K562 (cell line): ENCODE measurements at regions not wholly inside any gene's neighbourhood (a gene's known extent, or its start where the extent isn't known, plus 50 kb on each side); places are given as distances from the start of the nearest gene placed in this dataset.
"Not testable (repeated sequence)": the region's sequence is repeated elsewhere in the genome, so short reads cannot be mapped to it uniquely, and the experiment has no call there.

Experiments
- ATAC-seq: fragments of 200-7000 bp; cut with Tn5 transposase; 3 replicates; pipeline ENCODE4 v1.9.1; 2020; ENCODE audit warnings: moderate library complexity
- BruUV-seq: library from RNA; stranded (reverse); fragments of 400-500 nt; replicated peaks from 2 replicates; lab custom pipeline; 2021; lab: Mats Ljungman, UMichigan
- CTCF ChIA-PET: fragments of 300-600 bp; formaldehyde crosslinking; extraction: SDS; loops from one replicate; lab custom pipeline; 2021; ENCODE audit warnings: low intra/inter-chr PET ratio; lab: Yijun Ruan, JAX
- POLR2A ChIA-PET: fragments of 300-600, 350-650 bp; sonication (Branson Sonifier 250); formaldehyde crosslinking; extraction: SDS; loops from one replicate; lab custom pipeline; 2021; ENCODE audit warnings: antibody characterized with exemption, inconsistent platforms; lab: Yijun Ruan, JAX
- DNase-seq, 4 experiments: peaks; one replicate each; pipeline versions ENCODE4 v3.0.0 to v3.0.0-alpha.2; 2011 to 2018; ENCODE audit warnings: low spot score in 3 of 4, mixed read lengths in 3 of 4; ENCODE audit errors: extremely low read depth in 1 of 4
- FAIRE-seq: peaks from 2 replicates; lab custom pipeline; 2011; peaks lifted over from hg19 to GRCh38; lab: Jason Lieb, UNC
- H2AFZ ChIP-seq: 2 replicates; pipeline ENCODE4 v1.6.0; 2011; ENCODE audit warnings: low read depth, low read length, control low read depth, inconsistent platforms
- H3K27ac ChIP-seq: fragments of 200-600 bp; 3 replicates; pipeline ENCODE4 v1.8.0; 2011; ENCODE audit warnings: low read depth, mild to moderate bottlenecking, control low read depth, inconsistent platforms, low read length, moderate library complexity, mixed read lengths; ENCODE audit errors: extremely low read depth
- H3K27me3 ChIP-seq, 2 experiments: fragments of 300-600 bp in 1 of 2; 2 replicates in 1 of 2; 3 replicates in 1 of 2; pipeline versions ENCODE4 v1.6.0 to v1.8.0; 2011; ENCODE audit warnings: inconsistent platforms in 2 of 2, low read length in 2 of 2, mild to moderate bottlenecking in 1 of 2, mixed read lengths in 1 of 2, moderate library complexity in 1 of 2; ENCODE audit not compliant: control insufficient read depth in 2 of 2, insufficient read depth in 2 of 2
- H3K36me3 ChIP-seq: fragments of 300-600 bp; 3 replicates; pipeline ENCODE4 v1.8.0; 2011; ENCODE audit warnings: mild to moderate bottlenecking, low read length, inconsistent platforms; ENCODE audit not compliant: control insufficient read depth, insufficient read depth
- H3K4me1 ChIP-seq, 2 experiments: fragments of 200-600 bp in 1 of 2; replicated peaks in 1 of 2; 2 replicates in 1 of 2; 3 replicates in 1 of 2; pipeline versions ENCODE4 v1.5.1 to v1.8.0; 2011; ENCODE audit warnings: inconsistent platforms in 2 of 2, low read length in 2 of 2, mild to moderate bottlenecking in 1 of 2, mixed read lengths in 1 of 2, moderate library complexity in 1 of 2; ENCODE audit not compliant: control insufficient read depth in 2 of 2, insufficient read depth in 2 of 2
- H3K4me2 ChIP-seq: 2 replicates; pipeline ENCODE4 v1.6.1; 2011; ENCODE audit warnings: low read length, control low read depth, inconsistent platforms, mixed read lengths; ENCODE audit not compliant: insufficient read depth
- H3K4me3 ChIP-seq: fragments of 200-600 bp; sonication (generic), shearing (Covaris generic); 2 replicates; pipeline ENCODE4 v1.5.1; 2016; ENCODE audit warnings: control low read depth, inconsistent platforms
- H3K79me2 ChIP-seq: fragments of 200-600 bp; 3 replicates; pipeline ENCODE4 v1.8.0; 2011; ENCODE audit warnings: low read length, inconsistent platforms; ENCODE audit not compliant: control insufficient read depth, insufficient read depth
- H3K9ac ChIP-seq, 2 experiments: 2 replicates each; pipeline versions ENCODE4 v1.6.0 to v1.6.1; 2011; ENCODE audit warnings: low read depth in 2 of 2, low read length in 2 of 2, control low read depth in 1 of 2, inconsistent platforms in 1 of 2, mild to moderate bottlenecking in 1 of 2, mixed read lengths in 1 of 2; ENCODE audit not compliant: insufficient read depth in 1 of 2
- H3K9me1 ChIP-seq: one replicate; pipeline ENCODE4 v1.6.0; 2011; ENCODE audit warnings: inconsistent platforms, mild to moderate bottlenecking, low read length, moderate library complexity; ENCODE audit not compliant: control insufficient read depth, insufficient read depth
- H3K9me3 ChIP-seq: replicated peaks from 2 replicates; pipeline ENCODE4 v1.5.1; 2011; ENCODE audit warnings: low read depth, low read length, inconsistent platforms; ENCODE audit not compliant: control insufficient read depth, insufficient read depth
- H4K20me1 ChIP-seq: replicated peaks from 2 replicates; pipeline ENCODE4 v1.6.1; 2011; ENCODE audit warnings: low read length, inconsistent platforms, mixed read lengths; ENCODE audit not compliant: control insufficient read depth, insufficient read depth
- RAD21 ChIP-seq, 2 experiments: fragments of 250-450 bp in 1 of 2; fragments of 450-650 bp in 1 of 2; sonication (Bioruptor Pico) in 1 of 2; formaldehyde crosslinking in 1 of 2; IDR thresholded peaks in 1 of 2; conservative IDR thresholded peaks in 1 of 2; 2 replicates each; pipeline versions ENCODE4 v1.4.0 to v1.8.0; 2020 to 2022; ENCODE audit warnings: mild to moderate bottlenecking in 2 of 2, moderate library complexity in 1 of 2
- ZNF384 ChIP-seq: IDR thresholded peaks from 2 replicates; pipeline ENCODE4 v1.6.1; 2012; ENCODE audit warnings: low read depth, low read length, improper control_type of control experiment
- ZNF655 ChIP-seq: fragments of 250-450 bp; sonication (Bioruptor Pico); IDR thresholded peaks from 2 replicates; pipeline ENCODE4 v1.5.0; 2021
- WGBS: fragments of 100-300 bp; shearing (Covaris generic); methylation state at CpG from one replicate; pipeline ENCODE4 v1.1.6; 2016; ENCODE audit warnings: low coverage, mixed read lengths; ENCODE audit not compliant: insufficient coverage; ENCODE audit errors: missing lambda C conversion rate; 5-methylcytosine and 5-hydroxymethylcytosine counted together
- in situ Hi-C: fragments of 300-500 bp; cut with MboI; formaldehyde crosslinking; loops from 4 replicates; pipeline ENCODE4 v1.15.0; 2018; ENCODE audit warnings: inconsistent platforms, mixed read lengths
- intact Hi-C: fragments of 100-400 bp; cut with micrococcal nuclease; formaldehyde crosslinking; loops from 2 replicates; pipeline ENCODE4 v1.14.2; 2022

GRCh38 chr6:15813698-15814097 is 150.9 kb upstream of the DTNBP1 start:
- WGBS = 30% methylated on average over 5 of the region's 5 CpGs
- H3K27me3 ChIP-seq, intact Hi-C loops, H3K9me3 ChIP-seq, FAIRE-seq, H2AFZ ChIP-seq, BruUV-seq, H4K20me1 ChIP-seq, CTCF ChIA-PET, H3K4me3 ChIP-seq, DNase-seq, H3K9me1 ChIP-seq, in situ Hi-C loops, H3K4me2 ChIP-seq, H3K9ac ChIP-seq, H3K79me2 ChIP-seq, H3K27ac ChIP-seq, H3K36me3 ChIP-seq: not testable (repeated sequence)
- peak; percentile 76 for TF ChIP-seq ZNF384
- POLR2A ChIA-PET = interaction anchor here (0.6 kb wide), 1 partner anchor 35 kb away, joined by 3 read pairs; no protein-coding TSS in a partner anchor
- ATAC-seq = peak; percentile 25; the same call in 2 of the 3 replicates
- H3K4me1 ChIP-seq = peaks cover 8 to 12% of the 10 kb centered on the region in 2 experiments; a peak in 4 of 5 replicates

GRCh38 chr6:15811107-15811506 is 148.3 kb upstream of the DTNBP1 start:
- intact Hi-C loops = no loop called here
- no peak for TF ChIP-seq ZNF655 (CRISPR knock-in tag)
- 0 out of 4 replicates have a peak, but pooled peaks of 1 of the 2 experiments have one; percentile 20 for TF ChIP-seq RAD21 (CRISPR knock-in tag; conservative IDR thresholded peaks at IDR 0.05 in 1 of 2, IDR thresholded peaks at IDR 0.05 in 1 of 2)
- TF ChIP-seq, all 486 proteins: peak for 1
- CTCF ChIA-PET = no interaction called here
- in situ Hi-C loops = no loop called here
- Histone ChIP-seq H3K4me1 (peaks cover 0 to 3% of the 10 kb centered on the region in 2 experiments; a peak in 1 of 5 replicates), H3K4me3 (no peak overlapping the region), H3K36me3 (no peaks in the 10 kb centered on the region), H3K9me3 (no peaks in the 10 kb centered on the region), H2AFZ (no peak overlapping the region), H3K9ac (no peak overlapping the region), H3K4me2 (no peak overlapping the region), H4K20me1 (no peaks in the 10 kb centered on the region), H3K9me1 (no peaks in the 10 kb centered on the region), H3K27ac (no peak overlapping the region), H3K27me3 (no peaks in the 10 kb centered on the region), H3K79me2 (no peaks in the 10 kb centered on the region)
- FAIRE-seq = no peak
- no peak for DNase-seq
- no peak for ATAC-seq
- no TSS peak for BruUV-seq
- POLR2A ChIA-PET = interaction anchor here (1.0 to 2.8 kb wide), 6 partner anchors 10 to 323 kb away, joined by 4 to 10 read pairs (median 4); no protein-coding TSS in a partner anchor
- 80% methylated on average over 2 of the region's 2 CpGs for WGBS
